Smooth muscle cell (in vitro differentiated cells): ENCODE measurements at regions not wholly inside any gene's neighbourhood (a gene's known extent, or its start where the extent isn't known, plus 50 kb on each side); places are given as distances from the start of the nearest gene placed in this dataset.

ENCODE experiments used
- DNase-seq: peaks from one replicate; lab custom pipeline; 2025; ENCODE audit not compliant: unreplicated experiment; lab: John Stamatoyannopoulos, UW
- H2AFZ ChIP-seq: fragments of 200-600 bp; sonication (generic); 2 replicates; pipeline ENCODE4 v1.6.0; 2016; ENCODE audit warnings: antibody characterized with exemption, low read depth, mild to moderate bottlenecking
- H3F3A ChIP-seq: fragments of 200-600 bp; sonication (generic); 2 replicates; pipeline ENCODE4 v1.6.0; 2017; ENCODE audit warnings: antibody characterized with exemption, low read depth
- H3K27ac ChIP-seq: fragments of 200-600 bp; sonication (generic); 2 replicates; pipeline ENCODE4 v1.5.1; 2016; ENCODE audit warnings: low read depth, mild to moderate bottlenecking
- H3K27me3 ChIP-seq: fragments of 200-600 bp; sonication (generic); 2 replicates; pipeline ENCODE4 v1.6.1; 2016; ENCODE audit warnings: low read depth, mild to moderate bottlenecking
- H3K36me3 ChIP-seq: fragments of 200-600 bp; sonication (generic); 2 replicates; pipeline ENCODE4 v1.5.1; 2016; ENCODE audit warnings: low read depth
- H3K4me1 ChIP-seq: fragments of 200-600 bp; sonication (generic); 2 replicates; pipeline ENCODE4 v1.5.1; 2016; ENCODE audit warnings: low read depth
- H3K4me2 ChIP-seq: fragments of 200-600 bp; sonication (generic); 2 replicates; pipeline ENCODE4 v1.6.0; 2016; ENCODE audit warnings: mild to moderate bottlenecking
- H3K4me3 ChIP-seq: fragments of 200-600 bp; sonication (generic); 2 replicates; pipeline ENCODE4 v1.5.1; 2016; ENCODE audit warnings: mild to moderate bottlenecking
- H3K79me2 ChIP-seq: fragments of 200-600 bp; sonication (generic); 2 replicates; pipeline ENCODE4 v1.6.0; 2016; ENCODE audit warnings: low read depth, mild to moderate bottlenecking
- H3K9ac ChIP-seq: fragments of 200-600 bp; sonication (generic); 2 replicates; pipeline ENCODE4 v1.6.0; 2016; ENCODE audit warnings: low read depth
- H3K9me3 ChIP-seq: fragments of 200-600 bp; sonication (generic); replicated peaks from 2 replicates; pipeline ENCODE4 v1.5.1; 2016; ENCODE audit warnings: low read depth
- H4K20me1 ChIP-seq: fragments of 200-600 bp; sonication (generic); 2 replicates; pipeline ENCODE4 v1.6.0; 2016; ENCODE audit warnings: low read depth
- CTCF ChIP-seq: fragments of 200-600 bp; sonication (generic); IDR thresholded peaks from 2 replicates; pipeline ENCODE4 v1.5.1; 2017; ENCODE audit warnings: borderline replicate concordance, mild to moderate bottlenecking, antibody characterized with exemption; ENCODE audit not compliant: insufficient read depth, poor library complexity, severe bottlenecking
- WGBS: methylation state at CpG from one replicate; pipeline ENCODE4 v1.1.7; 2016; ENCODE audit warnings: low lambda C conversion rate; 5-methylcytosine and 5-hydroxymethylcytosine counted together

GRCh38 chr4:106852426-106852825 lies 183.7 kb downstream of the DKK2 start:
- no peaks in the 10 kb centered on the region for H3F3A ChIP-seq
- no peak overlapping the region for H3K27ac ChIP-seq
- H3K4me3 ChIP-seq: no peak overlapping the region
- no peak overlapping the region for H3K9ac ChIP-seq
- H3K9me3 ChIP-seq: no peaks in the 10 kb centered on the region
- H3K4me2 ChIP-seq: no peak overlapping the region
- H3K36me3 ChIP-seq: no peaks in the 10 kb centered on the region
- no peak for DNase-seq
- no peaks in the 10 kb centered on the region for H3K27me3 ChIP-seq
- no peaks in the 10 kb centered on the region for H3K79me2 ChIP-seq
- H2AFZ ChIP-seq: no peak overlapping the region
- no peaks in the 10 kb centered on the region for H4K20me1 ChIP-seq
- H3K4me1 ChIP-seq: no peaks in the 10 kb centered on the region
- no peak for TF ChIP-seq CTCF
- WGBS: 88% methylated on average over 1 of the region's 1 CpG

GRCh38 chr4:106851726-106852125 lies 184.4 kb downstream of the DKK2 start:
- H2AFZ ChIP-seq: no peak overlapping the region
- WGBS: 87% methylated on average over 1 of the region's 1 CpG
- no peak for DNase-seq

GRCh38 chr4:106850691-106851090 lies 185.4 kb downstream of the DKK2 start:
- Histone ChIP-seq H3K9ac (no peak overlapping the region), H2AFZ (no peak overlapping the region), H3K27me3 (no peaks in the 10 kb centered on the region), H3K36me3 (no peaks in the 10 kb centered on the region), H3F3A (no peaks in the 10 kb centered on the region), H3K4me3 (no peak overlapping the region), H3K79me2 (no peaks in the 10 kb centered on the region), H3K27ac (no peak overlapping the region), H3K4me1 (no peaks in the 10 kb centered on the region), H4K20me1 (no peaks in the 10 kb centered on the region), H3K9me3 (no peaks in the 10 kb centered on the region), H3K4me2 (no peak overlapping the region)
- no peak for TF ChIP-seq CTCF
- WGBS: 89% methylated on average over 2 of the region's 2 CpGs
- no peak for DNase-seq

More at GRCh38 chr4:106851726-106852125, 184.4 kb downstream of the DKK2 start:
- Histone ChIP-seq H3K27me3 (no peaks in the 10 kb centered on the region), H3F3A (no peaks in the 10 kb centered on the region), H4K20me1 (no peaks in the 10 kb centered on the region), H3K4me1 (no peaks in the 10 kb centered on the region), H3K36me3 (no peaks in the 10 kb centered on the region), H3K9me3 (no peaks in the 10 kb centered on the region), H3K27ac (no peak overlapping the region), H3K9ac (no peak overlapping the region), H3K79me2 (no peaks in the 10 kb centered on the region), H3K4me3 (no peak overlapping the region), H3K4me2 (no peak overlapping the region)
- TF ChIP-seq CTCF: no peak

GRCh38 chr4:106835919-106836318 lies 200.2 kb downstream of the DKK2 start:
- H2AFZ ChIP-seq: no peak overlapping the region
- no peaks in the 10 kb centered on the region for H3K79me2 ChIP-seq
- no peak overlapping the region for H3K9ac ChIP-seq
- H3K4me1 ChIP-seq: no peaks in the 10 kb centered on the region
- no peak overlapping the region for H3K27ac ChIP-seq
- no peak overlapping the region for H3K4me2 ChIP-seq
- H4K20me1 ChIP-seq: no peaks in the 10 kb centered on the region
- no peaks in the 10 kb centered on the region for H3K27me3 ChIP-seq
- no peak for DNase-seq
- no peak for TF ChIP-seq CTCF
- H3F3A ChIP-seq: no peaks in the 10 kb centered on the region
- no peak overlapping the region for H3K4me3 ChIP-seq
- H3K36me3 ChIP-seq: no peaks in the 10 kb centered on the region
- H3K9me3 ChIP-seq: no peaks in the 10 kb centered on the region
